ENCODE measurements at regions not wholly inside any gene's neighbourhood (a gene's known extent, or its start where the extent isn't known, plus 50 kb on each side); places are given as distances from the start of the nearest gene placed in this dataset.

GRCh38 chrX:40171513-40172400 is 74.0 kb upstream of the BCOR start:
- no peaks in the 10 kb centered on the region for H3K36me3 ChIP-seq
- peak; percentile 53 to 63 for DNase-seq (ENCODE audit: low read depth in 1 of 2, low spot score in 1 of 2)
- no peaks in the 10 kb centered on the region for H3K9me3 ChIP-seq (ENCODE audit: low read depth)
- peak overlapping the region; percentile 19 for H3K27ac ChIP-seq
- peaks cover 3% of the 10 kb centered on the region for H3K27me3 ChIP-seq
- TF ChIP-seq CTCF (IDR thresholded peaks at IDR 0.05; ENCODE audit: low read depth, low read length), result no peak
- peak overlapping the region; percentile 26 for H3K4me3 ChIP-seq
- peaks cover 47% of the 10 kb centered on the region for H3K4me1 ChIP-seq (ENCODE audit: low read depth)

- no peak for TF ChIP-seq CTCF (IDR thresholded peaks at IDR 0.05; ENCODE audit: low read depth, low read length)
- Histone ChIP-seq H3K4me3 (peak overlapping the region; percentile 26), H3K36me3 (no peaks in the 10 kb centered on the region), H3K4me1 (ENCODE audit: low read depth) (peaks cover 51% of the 10 kb centered on the region), H3K27ac (no peak overlapping the region), H3K9me3 (ENCODE audit: low read depth) (no peaks in the 10 kb centered on the region), H3K27me3 (peaks cover 10% of the 10 kb centered on the region)
- DNase-seq (ENCODE audit: low read depth in 1 of 2, low spot score in 1 of 2), result peak in 1 of 2 donors; percentile 56
Observed at GRCh38 chrX:40170830-40171512, 73.2 kb upstream of the BCOR start.

GRCh38 chrX:40169193-40170101 is 71.7 kb upstream of the BCOR start:
- Histone ChIP-seq H3K27me3 (peaks cover 17% of the 10 kb centered on the region), H3K27ac (no peak overlapping the region), H3K9me3 (ENCODE audit: low read depth) (no peaks in the 10 kb centered on the region), H3K36me3 (no peaks in the 10 kb centered on the region), H3K4me1 (ENCODE audit: low read depth) (peaks cover 59% of the 10 kb centered on the region), H3K4me3 (no peak overlapping the region)
- TF ChIP-seq CTCF (IDR thresholded peaks at IDR 0.05; ENCODE audit: low read depth, low read length), result peak; percentile 57
- peak; percentile 82 to 83 for DNase-seq (ENCODE audit: low read depth in 1 of 2, low spot score in 1 of 2)

GRCh38 chrX:40168480-40169011 is 70.8 kb upstream of the BCOR start:
- peaks cover 21% of the 10 kb centered on the region for H3K27me3 ChIP-seq

More at GRCh38 chrX:40168480-40169011, 70.8 kb upstream of the BCOR start:
- H3K4me1 ChIP-seq (ENCODE audit: low read depth), result peaks cover 52% of the 10 kb centered on the region
- DNase-seq (ENCODE audit: low read depth in 1 of 2, low spot score in 1 of 2), result no peak
- no peak overlapping the region for H3K27ac ChIP-seq
- no peak overlapping the region for H3K4me3 ChIP-seq
- H3K9me3 ChIP-seq (ENCODE audit: low read depth), result no peaks in the 10 kb centered on the region
- TF ChIP-seq CTCF (IDR thresholded peaks at IDR 0.05; ENCODE audit: low read depth, low read length), result no peak
- H3K36me3 ChIP-seq, result no peaks in the 10 kb centered on the region

Data from cardiac muscle cell (in vitro differentiated cells and primary cell).